ENCODE measurements at regions not wholly inside any gene's neighbourhood (a gene's known extent, or its start where the extent isn't known, plus 50 kb on each side); places are given as distances from the start of the nearest gene placed in this dataset.

DNA sequence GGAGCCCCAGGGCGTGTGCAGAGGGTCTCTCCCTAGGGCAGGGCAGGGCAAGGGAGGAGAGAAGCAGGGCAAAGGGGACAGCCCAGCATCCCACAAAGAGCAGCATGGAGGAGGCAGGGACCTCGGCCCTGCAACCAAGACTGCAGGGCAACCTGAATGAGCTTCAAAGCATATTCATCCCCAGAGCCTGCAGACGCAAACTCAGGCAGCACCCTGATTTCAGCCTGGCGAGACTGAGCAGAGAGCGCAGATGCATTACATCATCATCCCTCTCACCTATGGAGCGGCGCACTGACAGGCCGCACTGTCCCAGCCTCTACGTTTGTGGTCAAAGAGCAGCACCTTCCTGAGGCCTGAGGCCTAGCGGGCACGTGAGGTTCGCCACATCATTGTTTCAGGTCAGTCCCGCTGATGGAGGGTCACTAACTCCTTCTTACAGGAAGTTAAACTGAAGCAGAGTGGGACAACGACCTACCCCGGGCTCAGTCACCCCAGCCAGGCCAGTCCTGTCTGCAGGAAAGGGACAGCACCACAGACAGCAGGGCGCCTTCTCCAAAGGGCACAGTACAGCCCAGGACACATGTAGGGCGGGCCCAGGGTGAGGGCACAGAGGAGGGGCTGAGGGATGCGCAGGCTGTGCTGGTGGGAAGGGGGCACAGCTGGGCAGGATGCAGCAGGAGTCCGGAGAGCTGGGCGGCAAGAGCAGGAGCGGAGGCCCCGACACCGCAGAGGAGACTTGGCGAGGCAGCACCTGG, 67.2 kb upstream of the RAB6C start:
- no peaks in the 10 kb centered on the region for H3K27me3 ChIP-seq
- TF ChIP-seq, protein P1, sequence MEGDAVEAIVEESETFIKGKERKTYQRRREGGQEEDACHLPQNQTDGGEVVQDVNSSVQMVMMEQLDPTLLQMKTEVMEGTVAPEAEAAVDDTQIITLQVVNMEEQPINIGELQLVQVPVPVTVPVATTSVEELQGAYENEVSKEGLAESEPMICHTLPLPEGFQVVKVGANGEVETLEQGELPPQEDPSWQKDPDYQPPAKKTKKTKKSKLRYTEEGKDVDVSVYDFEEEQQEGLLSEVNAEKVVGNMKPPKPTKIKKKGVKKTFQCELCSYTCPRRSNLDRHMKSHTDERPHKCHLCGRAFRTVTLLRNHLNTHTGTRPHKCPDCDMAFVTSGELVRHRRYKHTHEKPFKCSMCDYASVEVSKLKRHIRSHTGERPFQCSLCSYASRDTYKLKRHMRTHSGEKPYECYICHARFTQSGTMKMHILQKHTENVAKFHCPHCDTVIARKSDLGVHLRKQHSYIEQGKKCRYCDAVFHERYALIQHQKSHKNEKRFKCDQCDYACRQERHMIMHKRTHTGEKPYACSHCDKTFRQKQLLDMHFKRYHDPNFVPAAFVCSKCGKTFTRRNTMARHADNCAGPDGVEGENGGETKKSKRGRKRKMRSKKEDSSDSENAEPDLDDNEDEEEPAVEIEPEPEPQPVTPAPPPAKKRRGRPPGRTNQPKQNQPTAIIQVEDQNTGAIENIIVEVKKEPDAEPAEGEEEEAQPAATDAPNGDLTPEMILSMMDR (IDR thresholded peaks at IDR 0.05) = no peak
- no peaks in the 10 kb centered on the region for H3K9me3 ChIP-seq
- no peaks in the 10 kb centered on the region for H3K36me3 ChIP-seq
- H3K4me1 ChIP-seq (ENCODE audit: control insufficient read depth in 1 of 2, insufficient read depth in 1 of 2, low read depth in 1 of 2, low read length in 1 of 2) = no peaks in the 10 kb centered on the region
- H3K4me3 ChIP-seq (ENCODE audit: low read depth in 1 of 2, low read length in 1 of 2) = no peak overlapping the region
- no peak overlapping the region for H3K27ac ChIP-seq

DNA sequence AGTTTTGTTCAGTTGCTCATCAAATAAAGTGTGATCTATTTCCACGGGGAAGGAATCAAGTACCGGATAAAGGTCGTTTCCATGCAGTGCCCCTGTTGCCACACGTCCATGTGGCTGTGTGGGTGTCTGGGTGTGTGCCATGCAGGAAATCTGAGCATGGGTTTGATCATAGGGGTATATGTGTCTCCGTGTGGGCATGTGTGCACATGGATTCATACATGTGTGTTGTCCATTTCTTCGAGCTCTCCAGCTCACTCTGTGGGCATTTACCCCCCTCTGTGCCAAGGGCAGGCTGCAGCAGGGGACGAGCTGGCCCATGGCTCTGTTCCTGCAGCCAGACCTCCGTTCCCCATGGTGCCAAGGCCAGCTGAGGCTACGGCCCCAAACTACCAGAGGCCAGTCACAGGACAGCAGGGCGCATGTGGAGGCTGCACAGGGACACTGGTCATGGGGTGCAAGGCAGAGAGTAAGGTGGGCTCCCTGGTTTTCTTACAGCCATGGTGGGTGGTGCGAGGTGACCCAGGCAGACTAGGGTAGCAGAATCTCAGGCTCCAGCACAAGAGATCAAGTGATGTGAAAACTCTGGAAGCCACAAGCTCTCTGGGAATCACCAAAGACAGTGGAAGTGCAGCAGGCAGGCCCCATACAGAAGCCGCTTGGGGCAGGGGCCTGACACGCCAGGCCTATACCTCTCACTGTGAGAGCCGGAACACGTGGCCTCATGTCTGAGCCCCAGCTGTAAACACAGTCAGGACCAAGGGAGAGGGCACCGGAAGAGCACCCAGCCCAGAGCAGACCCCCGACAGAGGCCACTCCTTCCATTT, 66.4 kb upstream of the RAB6C start:
- TF ChIP-seq, protein P1 (IDR thresholded peaks at IDR 0.05) = no peak
- Histone ChIP-seq H3K4me3 (ENCODE audit: low read depth in 1 of 2, low read length in 1 of 2) (no peak overlapping the region), H3K27me3 (no peaks in the 10 kb centered on the region), H3K36me3 (no peaks in the 10 kb centered on the region), H3K27ac (no peak overlapping the region), H3K4me1 (ENCODE audit: control insufficient read depth in 1 of 2, insufficient read depth in 1 of 2, low read depth in 1 of 2, low read length in 1 of 2) (no peaks in the 10 kb centered on the region), H3K9me3 (no peaks in the 10 kb centered on the region)

DNA sequence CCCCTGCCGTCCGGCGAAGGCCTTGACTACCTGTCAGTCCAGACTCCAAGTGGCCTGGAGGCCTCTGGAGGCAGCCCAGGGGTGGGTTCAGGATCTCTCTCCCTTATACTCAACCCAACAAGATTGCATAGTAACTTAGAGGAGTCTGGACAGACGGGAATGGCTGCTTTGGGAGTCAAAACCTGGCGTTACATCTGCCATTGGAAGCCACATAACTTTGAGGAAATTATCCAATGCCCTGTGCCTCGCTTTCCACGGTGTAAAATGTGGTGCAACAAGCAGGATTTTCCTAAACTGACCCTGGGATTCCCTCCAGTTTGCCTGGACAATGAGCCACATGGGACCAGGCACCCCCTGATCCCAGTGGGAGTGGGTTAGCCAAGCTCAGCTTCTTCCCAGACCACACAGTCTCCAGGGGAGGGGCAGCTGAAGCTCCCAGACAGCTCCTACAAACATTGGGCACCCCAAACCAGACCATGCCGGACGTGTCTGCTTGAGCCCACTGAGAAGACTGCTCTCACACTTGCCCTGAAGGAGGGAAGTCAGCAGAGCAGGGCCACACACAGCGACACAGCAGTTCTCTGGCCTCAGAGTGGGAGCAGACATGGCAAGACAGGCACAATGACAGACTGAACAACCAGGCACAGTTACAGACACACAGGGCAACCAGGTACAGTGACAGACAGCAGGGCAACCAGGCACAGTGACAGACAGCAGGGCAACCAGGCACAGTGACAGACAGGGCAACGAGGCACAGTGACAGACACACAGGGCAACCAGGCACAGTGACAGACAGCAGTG, 65.6 kb upstream of the RAB6C start:
- H3K4me3 ChIP-seq (ENCODE audit: low read depth in 1 of 2, low read length in 1 of 2) = no peak overlapping the region
- no peaks in the 10 kb centered on the region for H3K36me3 ChIP-seq
- H3K9me3 ChIP-seq = no peaks in the 10 kb centered on the region
- H3K4me1 ChIP-seq (ENCODE audit: control insufficient read depth in 1 of 2, insufficient read depth in 1 of 2, low read depth in 1 of 2, low read length in 1 of 2) = no peaks in the 10 kb centered on the region
- TF ChIP-seq, protein P1 (IDR thresholded peaks at IDR 0.05) = no peak
- H3K27me3 ChIP-seq = no peaks in the 10 kb centered on the region
- no peak overlapping the region for H3K27ac ChIP-seq

DNA sequence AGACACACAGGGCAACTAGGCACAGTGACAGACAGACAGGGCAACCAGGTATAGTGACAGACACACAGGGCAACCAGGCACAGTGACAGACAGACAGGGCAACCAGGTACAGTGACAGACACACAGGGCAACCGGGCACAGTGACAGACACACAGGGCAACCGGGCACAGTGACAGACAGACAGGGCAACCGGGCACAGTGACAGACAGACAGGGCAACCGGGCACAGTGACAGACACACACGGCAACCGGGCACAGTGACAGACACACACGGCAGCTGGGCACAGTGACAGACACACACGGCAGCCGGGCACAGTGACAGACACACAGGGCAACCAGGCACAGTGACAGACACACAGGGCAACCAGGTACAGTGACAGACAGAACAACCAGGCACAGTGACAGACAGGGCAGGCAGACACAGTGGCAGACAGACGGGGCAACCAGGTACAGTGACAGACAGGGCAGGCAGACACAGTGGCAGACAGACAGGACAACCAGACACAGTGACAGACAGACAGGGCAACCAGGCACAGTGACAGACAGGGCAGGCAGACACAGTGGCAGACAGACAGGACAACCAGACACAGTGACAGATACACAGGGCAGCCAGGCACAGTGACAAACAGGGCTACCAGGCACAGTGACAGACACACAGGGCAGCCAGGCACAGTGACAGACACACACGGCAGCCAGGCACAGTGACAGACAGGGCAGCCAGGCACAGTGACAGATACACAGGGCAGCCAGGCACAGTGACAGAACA, 64.7 kb upstream of the RAB6C start:
- Histone ChIP-seq H3K4me3 (ENCODE audit: low read depth in 1 of 2, low read length in 1 of 2) (no peak overlapping the region), H3K4me1 (ENCODE audit: control insufficient read depth in 1 of 2, insufficient read depth in 1 of 2, low read depth in 1 of 2, low read length in 1 of 2) (no peaks in the 10 kb centered on the region), H3K9me3 (no peaks in the 10 kb centered on the region), H3K27me3 (no peaks in the 10 kb centered on the region), H3K27ac (no peak overlapping the region), H3K36me3 (no peaks in the 10 kb centered on the region)
- TF ChIP-seq, protein P1 (IDR thresholded peaks at IDR 0.05) = no peak

DNA sequence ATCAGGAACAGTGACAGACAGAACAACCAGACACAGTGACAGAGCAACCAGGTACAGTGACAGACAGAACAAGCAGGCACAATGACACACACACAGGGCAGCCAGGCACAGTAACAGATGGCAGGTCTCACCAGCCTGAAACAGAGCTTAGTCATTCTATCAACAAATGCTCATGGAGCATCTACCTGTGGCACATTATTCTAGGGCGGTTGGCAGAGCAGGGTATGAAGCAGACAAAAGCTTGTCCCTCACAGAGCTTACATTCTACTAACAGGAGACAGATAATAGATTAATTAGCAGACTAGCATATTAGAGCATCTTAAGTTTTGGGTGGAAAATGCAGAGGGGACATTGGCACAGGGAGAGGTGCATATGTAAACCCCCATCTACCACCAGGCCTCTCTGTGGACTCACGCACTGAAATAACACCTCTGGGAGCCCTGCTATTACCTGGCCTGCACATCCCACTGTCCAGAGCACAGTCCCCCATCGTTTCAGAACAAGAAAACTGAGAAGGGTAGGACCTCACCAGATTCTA, 64.1 kb upstream of the RAB6C start:
- Histone ChIP-seq H3K27ac (no peak overlapping the region), H3K36me3 (no peaks in the 10 kb centered on the region), H3K9me3 (no peaks in the 10 kb centered on the region), H3K4me1 (ENCODE audit: control insufficient read depth in 1 of 2, insufficient read depth in 1 of 2, low read depth in 1 of 2, low read length in 1 of 2) (no peaks in the 10 kb centered on the region), H3K27me3 (no peaks in the 10 kb centered on the region), H3K4me3 (ENCODE audit: low read depth in 1 of 2, low read length in 1 of 2) (no peak overlapping the region)
- TF ChIP-seq, protein P1 (IDR thresholded peaks at IDR 0.05) = no peak
